ENCODE measurements at regions not wholly inside any gene's neighbourhood (a gene's known extent, or its start where the extent isn't known, plus 50 kb on each side); places are given as distances from the start of the nearest gene placed in this dataset.

GRCh38 chr16:64403352-64403751 lies 718.5 kb downstream of the CDH11 start:
- DNase-seq, result no peak

GRCh38 chr16:64398793-64399192 lies 723.1 kb downstream of the CDH11 start:
- no peak for DNase-seq

GRCh38 chr16:64397945-64398508 lies 723.8 kb downstream of the CDH11 start:
- DNase-seq, result no peak

GRCh38 chr16:64397042-64397441 lies 724.8 kb downstream of the CDH11 start:
- no peak for DNase-seq

- no peak for DNase-seq
These were observed 727.8 kb downstream of the CDH11 start for GRCh38 chr16:64394061-64394460.

- DNase-seq, result no peak
These were observed 729.4 kb downstream of the CDH11 start for GRCh38 chr16:64392456-64392855.

GRCh38 chr16:64391063-64391600 lies 730.7 kb downstream of the CDH11 start:
- DNase-seq, result no peak

- no peak for DNase-seq
These were observed 731.8 kb downstream of the CDH11 start for GRCh38 chr16:64390102-64390501.

GRCh38 chr16:64384636-64385035 lies 737.2 kb downstream of the CDH11 start:
- DNase-seq, result no peak

GRCh38 chr16:64381979-64382378 lies 739.9 kb downstream of the CDH11 start:
- no peak for DNase-seq

GRCh38 chr16:64380751-64381150 lies 741.1 kb downstream of the CDH11 start:
- DNase-seq, result no peak

GRCh38 chr16:64375391-64375980 lies 746.4 kb downstream of the CDH11 start:
- no peak for DNase-seq

GRCh38 chr16:64370112-64370511 lies 751.8 kb downstream of the CDH11 start:
- no peak for DNase-seq

GRCh38 chr16:64365448-64365931 lies 756.4 kb downstream of the CDH11 start:
- no peak for DNase-seq

- no peak for DNase-seq
These were observed 757.0 kb downstream of the CDH11 start for GRCh38 chr16:64364894-64365293.

GRCh38 chr16:64364416-64364815 lies 757.4 kb downstream of the CDH11 start:
- no peak for DNase-seq

GRCh38 chr16:64364016-64364415 lies 757.8 kb downstream of the CDH11 start:
- no peak for DNase-seq

GRCh38 chr16:64363039-64363438 lies 758.8 kb downstream of the CDH11 start:
- DNase-seq, result no peak

GRCh38 chr16:64362193-64362592 lies 759.7 kb downstream of the CDH11 start:
- no peak for DNase-seq

- DNase-seq, result no peak
These were observed 760.1 kb downstream of the CDH11 start for GRCh38 chr16:64361753-64362152.

GRCh38 chr16:64358291-64358690 lies 763.6 kb downstream of the CDH11 start:
- DNase-seq, result no peak

- DNase-seq, result no peak
These were observed 765.6 kb downstream of the CDH11 start for GRCh38 chr16:64356267-64356666.

GRCh38 chr16:64352246-64352645 lies 769.6 kb downstream of the CDH11 start:
- DNase-seq, result no peak

GRCh38 chr16:64351121-64351520 lies 770.7 kb downstream of the CDH11 start:
- no peak for DNase-seq

GRCh38 chr16:64346080-64346479 lies 775.8 kb downstream of the CDH11 start:
- DNase-seq, result no peak

All from activated naive CD4-positive, alpha-beta T cell treated with Interleukin-2 at 50 U/mL for 16 hours (primary cell).